ENCODE measurements at regions not wholly inside any gene's neighbourhood (a gene's known extent, or its start where the extent isn't known, plus 50 kb on each side); places are given as distances from the start of the nearest gene placed in this dataset.

DNA sequence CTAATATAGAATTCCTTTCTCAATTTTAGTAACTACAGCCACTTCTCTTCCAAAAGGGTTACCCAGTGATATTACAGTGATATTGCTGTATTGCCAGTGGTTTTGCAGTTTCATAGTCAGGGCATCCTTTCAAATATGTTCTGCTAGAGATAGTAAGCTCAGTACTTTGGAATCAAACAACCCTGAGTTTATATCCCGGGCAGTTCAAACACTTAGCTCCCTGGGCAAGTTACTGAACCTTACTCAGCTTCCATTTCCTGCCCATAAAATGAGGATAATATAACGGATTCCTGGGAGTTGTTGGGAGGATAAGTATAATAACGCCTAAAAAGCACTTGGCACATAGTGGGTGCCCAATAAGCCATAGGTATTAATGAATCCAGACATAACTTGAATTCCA lies 212.6 kb upstream of the PARD3B start:
- no peak for DNase-seq

DNA sequence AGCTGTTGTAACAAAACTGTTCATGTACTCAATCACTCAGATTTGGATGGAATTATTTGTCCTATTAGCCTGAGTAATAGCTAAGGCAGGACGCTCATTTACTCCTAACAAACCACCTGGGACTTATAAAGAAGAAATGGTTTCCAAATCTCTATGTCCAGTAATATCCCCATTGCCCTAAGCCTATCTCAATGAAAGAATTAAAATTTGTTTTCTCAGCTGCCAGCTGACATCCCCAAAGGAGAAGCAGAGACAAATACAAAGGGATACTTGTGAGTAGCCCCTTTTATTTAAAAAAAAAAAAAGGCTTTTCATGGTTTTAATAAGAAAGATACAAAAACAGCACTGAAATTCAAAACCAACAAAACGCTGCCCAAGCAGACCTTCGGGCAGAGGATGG lies 211.4 kb upstream of the PARD3B start:
- DNase-seq: no peak

DNA sequence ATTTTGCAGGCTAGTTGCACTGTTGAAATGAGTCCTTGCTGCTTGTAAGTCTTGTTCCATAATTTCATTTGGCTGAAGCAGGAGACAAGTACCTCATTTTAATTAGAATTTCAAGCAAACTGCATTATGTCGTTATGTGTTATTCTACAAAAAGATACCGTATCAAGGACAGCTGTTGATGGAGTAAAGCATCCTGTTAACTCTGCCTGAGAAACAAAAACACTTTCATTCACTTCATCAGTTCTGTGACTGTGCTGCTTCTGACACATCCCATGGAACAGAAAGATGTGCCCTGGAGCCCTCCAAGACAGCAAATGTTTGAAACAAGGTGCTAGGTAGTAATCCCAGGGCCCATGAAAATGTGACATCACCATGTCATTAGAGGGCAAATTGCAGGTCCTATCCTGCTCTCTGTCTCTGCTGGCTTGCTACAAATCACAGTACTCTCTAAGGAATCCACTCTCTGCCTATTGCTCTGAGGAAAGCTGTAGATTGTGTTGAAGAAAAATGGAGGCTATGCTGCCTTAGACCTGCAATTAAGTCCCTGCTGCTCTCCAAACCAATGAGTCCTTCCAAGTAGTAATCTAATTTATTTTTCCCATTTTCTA lies 209.7 kb upstream of the PARD3B start:
- DNase-seq: no peak

DNA sequence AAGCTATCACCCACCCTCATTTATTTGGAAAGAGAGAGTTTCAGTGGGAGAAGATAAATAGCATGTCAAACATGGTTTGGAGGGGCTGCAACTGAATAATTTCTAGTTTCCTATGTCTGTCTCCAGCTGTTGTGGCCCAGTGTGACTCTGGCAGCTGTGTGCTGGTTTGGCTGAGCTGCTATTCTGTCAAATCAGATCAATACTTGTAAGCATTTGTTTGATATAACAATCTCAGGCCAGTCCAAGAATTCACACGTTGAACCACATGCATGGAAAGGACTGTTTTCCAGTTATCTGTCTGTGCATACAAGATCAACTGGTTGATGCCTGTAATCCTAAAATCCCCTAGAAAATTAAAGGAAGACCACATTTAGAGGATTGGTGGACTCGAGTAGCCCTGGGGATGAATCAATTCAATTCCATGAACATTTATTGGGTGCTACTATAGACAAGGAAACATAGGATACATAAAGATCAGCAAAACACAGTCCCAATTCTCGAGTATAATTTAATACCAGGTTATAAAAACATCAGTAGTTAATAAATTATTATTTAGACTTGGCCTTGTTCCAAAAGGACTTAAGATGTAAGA lies 209.0 kb upstream of the PARD3B start:
- no peak for DNase-seq

DNA sequence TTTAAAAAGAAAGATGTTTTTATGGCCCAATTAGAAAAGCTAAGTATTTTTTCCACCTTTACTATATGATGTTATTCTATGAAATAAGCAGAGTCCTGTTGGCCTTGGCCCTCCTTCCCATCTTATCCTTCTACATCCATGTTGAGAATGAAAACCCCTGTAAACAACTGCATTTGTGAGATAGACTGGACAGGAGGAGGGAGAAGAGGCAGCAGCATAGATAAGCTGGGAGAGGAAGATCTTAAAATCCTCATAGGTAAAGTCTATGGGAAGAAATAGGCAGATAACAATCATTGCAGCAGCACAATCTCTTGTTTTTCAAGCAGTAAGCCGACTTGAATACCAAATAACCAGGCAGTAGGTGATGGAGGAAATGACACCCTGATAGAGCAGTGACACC lies 207.6 kb upstream of the PARD3B start:
- no peak for DNase-seq

DNA sequence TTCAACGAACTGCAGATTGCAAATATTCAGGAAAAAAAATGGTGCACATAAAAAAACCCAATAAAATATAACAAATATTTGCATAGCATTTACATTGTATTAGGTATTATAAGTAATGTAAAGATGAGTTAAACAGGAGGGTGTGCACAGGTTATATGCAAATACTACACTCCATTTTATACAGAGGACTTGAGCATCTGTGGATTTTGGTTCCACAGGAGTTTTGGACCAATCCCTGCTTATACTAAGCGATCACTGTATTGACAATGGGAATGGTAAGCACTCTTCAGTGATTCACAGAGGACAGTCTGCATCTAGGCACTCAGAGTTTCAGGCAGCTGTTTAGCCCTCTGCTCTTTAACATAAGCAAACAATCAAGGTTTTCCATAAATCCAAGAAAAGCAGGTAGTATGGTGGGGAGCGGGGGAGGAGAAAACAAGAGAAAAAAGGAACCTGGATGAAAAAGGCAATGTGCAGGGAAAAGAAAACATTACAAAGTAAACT lies 206.0 kb upstream of the PARD3B start:
- DNase-seq: no peak

DNA sequence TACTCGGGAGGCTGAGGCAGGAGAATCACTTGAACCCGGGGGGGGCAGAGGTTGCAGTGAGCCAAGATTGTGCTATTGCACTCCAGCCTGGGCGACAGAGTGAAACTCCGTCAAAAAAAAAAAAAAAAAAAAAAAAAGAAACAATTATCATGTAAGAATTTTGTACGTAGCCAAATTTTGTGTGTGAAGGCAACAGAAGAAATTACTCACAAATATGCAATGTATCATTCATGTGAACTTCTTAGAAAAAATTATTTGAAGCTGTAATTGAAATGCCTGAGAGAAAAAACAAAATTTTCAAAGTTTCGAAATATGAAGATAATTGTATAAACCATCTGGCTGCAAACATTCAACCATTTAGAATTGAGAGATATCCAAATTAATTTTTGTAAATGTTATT lies 204.8 kb upstream of the PARD3B start:
- no peak for DNase-seq

DNA sequence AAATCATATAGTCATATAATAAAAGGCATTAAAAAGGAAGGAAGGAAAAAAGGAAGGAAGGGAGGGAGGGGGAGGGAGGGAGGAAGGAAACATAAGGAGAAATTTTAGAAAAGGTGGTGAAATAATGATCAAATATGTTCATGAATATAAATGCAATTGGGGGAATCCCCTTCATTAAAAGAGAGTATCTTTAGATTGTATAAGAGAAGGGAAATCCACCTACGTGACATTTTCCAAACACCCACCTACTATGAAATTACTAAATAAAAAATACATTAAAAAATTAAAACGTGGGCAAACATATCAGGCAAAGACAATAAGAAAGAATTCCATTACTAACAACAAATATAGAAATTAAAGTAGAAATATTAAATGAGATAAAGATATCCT lies 203.4 kb upstream of the PARD3B start:
- no peak for DNase-seq

DNA sequence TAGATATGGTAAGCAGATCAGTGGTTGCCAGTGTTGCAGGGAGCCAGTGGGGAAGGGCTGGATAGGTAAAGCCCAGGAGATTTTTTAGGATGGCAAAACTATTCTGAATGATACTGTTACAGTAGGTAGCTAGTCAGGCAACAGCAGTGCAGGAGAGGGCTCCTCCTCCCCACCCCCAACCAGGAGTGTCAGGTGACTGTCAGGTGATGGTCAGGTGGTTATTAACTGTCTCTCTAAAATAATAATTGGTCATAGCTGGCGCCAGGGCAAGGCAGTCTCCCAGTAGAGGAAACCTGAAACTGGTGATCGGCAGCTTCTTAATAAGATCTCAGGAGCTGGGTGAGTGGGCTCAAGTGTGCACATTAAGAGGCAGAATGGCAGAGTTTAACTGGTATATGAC lies 201.6 kb upstream of the PARD3B start:
- DNase-seq: no peak

DNA sequence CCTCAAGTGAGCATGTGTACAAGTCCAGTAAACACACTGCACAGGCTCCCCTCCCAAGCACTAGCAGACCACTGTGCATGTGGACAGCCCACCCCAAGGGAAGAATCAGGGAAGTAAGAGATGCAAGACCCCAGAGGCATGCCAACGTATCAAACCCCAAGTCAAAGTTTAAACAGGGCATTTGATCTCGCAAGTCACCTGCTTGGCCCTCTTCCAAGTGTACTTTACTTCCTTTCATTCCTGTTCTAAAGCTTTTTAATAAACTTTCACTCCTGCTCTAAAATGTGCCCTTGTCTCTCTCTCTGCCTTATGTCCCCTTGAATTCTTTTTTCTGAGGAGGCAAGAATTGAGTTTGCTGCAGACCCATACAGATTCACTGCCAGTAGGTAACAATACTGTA lies 201.2 kb upstream of the PARD3B start:
- DNase-seq: no peak

DNA sequence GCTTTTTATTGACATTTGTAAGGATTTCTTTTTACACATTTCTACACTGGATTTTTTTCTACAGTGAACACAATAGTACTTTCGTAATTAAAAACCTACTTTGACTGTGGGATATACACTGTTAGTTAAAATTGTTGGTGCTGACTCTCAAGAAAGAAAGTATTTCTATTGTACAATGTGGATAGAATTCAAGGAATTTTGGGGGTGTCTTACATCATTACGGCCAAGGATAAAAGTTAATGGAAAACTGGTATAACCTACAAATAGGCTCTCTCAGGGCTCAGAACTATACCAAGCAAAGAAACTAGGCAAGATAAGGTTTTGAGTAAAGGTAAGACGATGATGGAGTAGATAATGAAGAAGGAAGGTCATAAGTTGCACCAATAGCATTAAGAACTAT lies 198.4 kb upstream of the PARD3B start:
- no peak for DNase-seq

DNA sequence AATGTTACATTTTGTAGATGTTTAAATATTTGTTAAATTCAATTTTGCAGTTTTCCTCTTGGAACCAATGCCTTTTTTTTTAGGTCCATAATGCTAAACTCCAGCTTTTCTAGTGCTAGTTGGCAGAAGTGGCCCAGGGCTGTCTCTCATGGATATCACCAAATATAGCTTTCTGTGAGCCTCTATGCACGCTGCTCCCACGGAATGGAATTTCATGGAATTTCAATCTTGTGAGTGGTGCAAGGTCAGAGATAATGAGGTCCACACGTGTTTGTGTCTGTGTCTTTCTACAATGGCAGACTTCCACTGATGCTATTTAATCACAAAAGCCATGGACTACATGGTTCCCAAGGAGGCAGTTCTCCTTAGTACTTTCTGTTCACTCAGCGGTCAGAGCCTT lies 191.5 kb upstream of the PARD3B start:
- no peak for DNase-seq

DNA sequence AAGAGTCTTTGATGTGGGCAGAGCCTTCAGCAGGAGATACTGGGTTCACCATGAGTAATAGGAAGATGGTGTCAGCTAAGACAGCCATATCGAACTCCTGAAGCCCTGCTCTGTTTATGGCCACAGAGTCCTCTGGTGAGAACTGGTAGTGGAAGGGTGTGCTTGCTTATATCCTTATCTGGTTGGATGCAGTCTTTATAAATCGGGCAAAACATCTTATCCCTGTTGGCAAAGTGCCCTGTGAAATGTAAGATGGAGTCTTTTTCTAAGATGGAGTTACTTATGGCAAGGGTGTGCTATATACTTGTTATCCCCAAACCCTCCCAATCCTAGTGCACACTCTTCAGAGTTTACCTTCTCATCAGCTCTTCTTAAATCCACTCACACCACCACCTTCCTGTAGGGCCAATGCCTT lies 190.8 kb upstream of the PARD3B start:
- DNase-seq: no peak

DNA sequence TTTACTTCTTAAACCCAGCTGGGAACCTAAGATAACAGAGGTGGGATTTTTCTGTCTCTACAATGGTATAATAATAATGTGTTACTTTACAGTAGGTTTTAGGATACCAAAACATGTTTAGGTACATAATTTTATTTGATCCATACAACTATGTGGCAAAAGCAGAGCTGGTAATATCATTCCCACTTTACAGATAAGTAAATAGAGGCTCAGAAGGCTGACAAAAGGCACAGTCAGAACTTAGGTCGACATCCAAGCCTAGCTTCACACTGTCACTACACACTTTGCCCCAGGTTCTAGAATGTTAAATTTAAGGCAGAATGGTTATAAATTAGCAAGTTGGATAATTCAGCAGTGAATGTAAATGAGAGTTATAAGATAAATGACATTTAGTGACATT lies 189.6 kb upstream of the PARD3B start:
- DNase-seq: no peak

DNA sequence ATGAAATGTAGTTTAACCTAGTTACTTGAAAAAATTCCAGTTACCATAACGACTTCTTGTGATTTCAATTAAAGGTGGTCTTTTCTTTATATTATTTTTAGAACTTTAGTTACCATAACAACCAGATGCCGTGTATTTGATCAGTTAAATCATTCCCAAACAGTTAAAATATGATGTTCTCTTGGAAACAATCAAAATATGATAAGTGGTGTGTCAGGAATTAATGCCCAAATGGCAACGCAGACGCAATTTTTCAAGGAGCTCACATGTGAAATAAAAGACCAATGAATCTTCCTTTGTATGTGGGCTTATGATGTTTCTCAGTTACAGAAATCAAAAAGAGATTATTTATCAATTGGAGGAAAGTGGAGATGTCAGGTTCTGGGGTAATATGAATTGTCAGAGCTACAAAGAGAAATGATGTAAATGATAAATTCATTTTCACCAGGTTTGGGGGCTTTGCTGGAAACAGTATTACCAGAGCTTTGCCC lies 189.1 kb upstream of the PARD3B start:
- no peak for DNase-seq

DNA sequence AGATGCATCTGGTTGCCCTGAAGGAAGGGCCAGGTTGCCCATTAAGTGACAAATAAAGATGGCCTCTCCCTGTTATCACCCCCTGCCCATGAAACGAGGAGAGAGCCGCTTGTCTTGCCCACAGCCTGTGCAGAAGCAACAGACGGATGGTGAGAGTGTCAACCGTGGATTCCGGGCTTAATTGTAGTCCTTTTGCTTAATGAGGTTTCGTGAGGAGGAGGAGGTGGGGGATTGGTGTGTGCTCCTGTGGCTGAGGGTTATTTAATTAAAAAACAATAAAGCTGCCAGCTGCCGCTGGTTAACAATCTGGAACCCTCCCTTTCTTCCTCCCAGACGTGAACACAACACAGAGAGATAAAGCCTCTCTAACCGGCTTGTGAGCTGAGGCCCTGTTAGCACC lies 188.0 kb upstream of the PARD3B start:
- no peak for DNase-seq

DNA sequence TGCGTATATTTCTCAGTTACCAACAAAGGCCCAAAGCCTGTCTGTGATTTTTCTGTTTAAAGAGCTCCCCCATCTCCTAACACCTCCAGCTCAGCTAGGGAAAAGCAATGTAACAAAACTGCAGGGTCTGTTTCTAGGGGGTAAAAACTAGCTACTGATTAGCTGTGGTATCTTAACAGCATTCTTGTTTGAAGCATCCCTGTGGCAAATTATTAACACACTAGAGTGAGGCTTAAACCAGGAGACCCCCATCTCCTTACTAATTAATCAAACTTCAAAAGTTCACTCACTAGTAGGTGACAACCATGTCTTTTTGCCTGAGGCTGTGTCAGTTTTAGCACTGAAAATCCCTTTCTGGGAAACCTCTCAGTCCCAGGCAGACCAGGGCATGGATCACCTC lies 186.2 kb upstream of the PARD3B start:
- DNase-seq: no peak

DNA sequence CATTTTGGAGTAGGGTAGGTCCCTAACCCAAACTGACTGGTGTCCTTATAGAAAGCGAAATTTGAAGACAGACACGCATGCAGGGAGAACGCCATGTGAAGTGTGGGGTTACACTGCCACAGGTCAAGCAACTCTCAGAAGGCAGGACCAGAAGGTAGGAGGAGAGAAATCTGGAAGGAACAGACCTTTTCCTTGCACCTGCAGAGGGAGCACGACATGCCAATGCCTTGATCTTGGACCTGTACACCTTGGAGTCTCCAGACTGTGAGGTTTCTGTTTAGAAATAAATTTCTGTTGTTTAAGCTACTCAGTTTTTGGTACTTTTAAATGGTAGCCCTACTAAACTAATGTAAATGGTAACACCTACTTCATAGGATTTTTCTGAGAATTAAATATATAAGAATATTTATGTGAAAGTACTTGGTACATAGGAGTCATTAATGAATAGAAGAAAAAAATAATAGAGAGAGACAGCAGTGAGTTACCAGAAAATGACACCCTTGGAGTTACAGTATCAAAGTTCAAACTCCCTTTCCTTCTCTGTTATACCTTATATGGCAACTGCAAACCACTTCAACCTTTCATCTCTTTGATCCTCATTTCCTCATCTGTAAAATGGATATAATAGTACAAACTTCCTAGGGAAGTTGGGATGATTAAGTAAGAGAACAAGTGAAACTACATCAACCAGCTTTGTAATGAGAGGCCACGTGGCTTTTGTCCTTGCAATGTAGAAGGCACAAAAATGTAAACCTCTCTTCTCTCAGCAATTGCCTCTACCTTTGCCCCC lies 184.9 kb upstream of the PARD3B start:
- DNase-seq: no peak

DNA sequence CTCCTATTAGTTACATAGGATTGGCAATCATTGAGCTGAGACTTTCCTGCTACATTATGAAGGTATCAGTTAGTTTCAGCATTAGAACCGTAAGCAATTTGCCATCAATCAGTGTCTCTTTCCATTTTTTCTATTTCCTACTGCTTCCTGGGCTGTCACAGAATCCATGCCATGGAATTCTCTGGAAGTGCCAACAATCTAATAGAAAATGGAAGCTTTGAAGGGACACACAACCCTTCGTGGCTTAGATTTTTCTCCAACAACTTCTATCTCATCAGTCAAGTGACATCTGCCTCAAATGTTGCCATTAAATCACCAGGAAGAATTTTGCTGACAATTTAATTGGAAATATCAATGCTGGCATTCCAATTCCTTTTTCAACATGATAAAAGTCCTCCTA lies 183.5 kb upstream of the PARD3B start:
- no peak for DNase-seq

DNA sequence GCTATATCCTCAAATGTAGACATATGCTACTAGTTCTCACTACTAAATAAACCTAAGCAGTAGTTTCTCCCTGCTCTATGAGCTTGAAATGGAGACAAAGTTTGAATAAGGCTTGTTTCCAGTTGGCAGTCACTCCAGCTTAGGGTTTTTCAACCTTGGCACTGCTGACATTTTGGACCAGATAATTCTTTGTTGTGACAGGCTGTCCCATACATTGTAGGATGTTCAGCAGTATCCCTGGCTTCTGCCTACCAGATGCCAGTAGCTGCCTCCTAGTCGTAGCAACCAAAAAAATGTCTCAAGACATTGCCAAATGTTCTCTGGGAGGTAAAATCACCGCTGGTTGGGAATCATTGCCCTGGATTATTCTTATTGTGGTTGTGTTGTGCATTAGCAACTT lies 182.7 kb upstream of the PARD3B start:
- no peak for DNase-seq

DNA sequence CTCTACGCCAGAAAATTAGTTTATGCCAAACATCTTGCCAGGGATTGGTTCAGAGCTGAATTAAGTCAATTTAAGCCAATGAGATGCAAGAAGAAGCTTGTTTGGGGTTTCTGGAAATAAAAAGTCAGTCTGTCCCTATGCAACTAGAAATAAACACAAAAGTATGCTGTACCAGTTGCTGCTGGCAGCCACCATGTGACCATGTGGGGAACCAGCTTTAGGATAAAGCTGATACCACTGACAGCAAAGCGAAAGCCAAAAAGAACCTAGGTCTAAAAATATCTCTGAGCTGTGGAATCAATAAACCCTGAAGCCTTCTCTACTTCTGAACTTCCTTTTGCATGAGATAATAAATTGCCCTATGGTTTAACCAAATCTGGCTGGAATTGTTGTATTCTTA lies 181.8 kb upstream of the PARD3B start:
- DNase-seq: no peak

DNA sequence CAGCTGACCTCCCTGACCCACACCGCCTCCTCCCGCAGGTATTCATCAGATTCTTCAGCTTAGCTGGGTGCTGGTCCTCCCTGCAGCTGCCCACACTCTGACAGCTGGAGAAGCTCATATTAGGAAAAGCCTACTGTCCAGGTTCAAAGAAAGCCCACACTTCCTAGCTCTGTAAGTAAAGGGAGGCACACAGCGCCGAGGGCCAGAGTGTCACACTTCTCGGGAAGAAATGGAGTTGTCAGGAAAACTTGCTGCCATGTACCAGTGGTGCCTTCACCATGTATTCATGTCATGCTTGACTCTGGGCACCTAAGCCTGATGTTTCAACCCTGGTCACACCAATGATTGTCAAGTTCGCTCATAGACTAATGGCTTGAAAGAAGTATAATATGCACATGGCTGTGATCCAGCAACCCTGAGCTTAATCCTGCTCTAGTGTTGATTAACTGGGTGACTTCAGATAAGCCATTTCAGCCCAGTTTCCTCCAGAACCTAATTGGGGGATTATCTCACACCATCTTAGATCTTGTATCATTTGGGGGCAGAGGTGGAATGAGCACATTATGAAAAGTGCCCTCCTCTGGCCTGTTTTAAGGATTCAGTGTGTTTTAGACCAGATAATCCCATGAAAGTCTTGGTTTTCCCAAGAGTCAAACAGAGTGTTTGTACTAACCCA lies 180.3 kb upstream of the PARD3B start:
- DNase-seq: no peak

DNA sequence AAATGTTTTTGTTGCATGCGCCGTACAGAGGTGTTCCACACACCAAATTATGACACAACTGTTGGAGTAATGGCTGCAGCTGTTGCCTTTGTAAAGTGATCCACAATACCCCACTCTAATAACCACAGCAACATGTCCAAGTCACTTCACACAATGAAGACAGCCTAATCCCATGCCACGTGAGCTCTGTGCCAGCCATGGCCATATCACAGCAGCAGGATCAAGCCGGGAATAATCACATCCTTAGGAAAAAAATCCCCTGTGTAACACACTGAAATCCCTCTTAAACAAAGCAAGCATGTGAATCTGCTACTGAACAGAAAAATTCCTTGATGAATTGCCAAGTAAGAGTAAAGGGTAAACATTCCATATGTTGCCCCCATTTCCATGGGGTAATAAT lies 179.5 kb upstream of the PARD3B start:
- no peak for DNase-seq

DNA sequence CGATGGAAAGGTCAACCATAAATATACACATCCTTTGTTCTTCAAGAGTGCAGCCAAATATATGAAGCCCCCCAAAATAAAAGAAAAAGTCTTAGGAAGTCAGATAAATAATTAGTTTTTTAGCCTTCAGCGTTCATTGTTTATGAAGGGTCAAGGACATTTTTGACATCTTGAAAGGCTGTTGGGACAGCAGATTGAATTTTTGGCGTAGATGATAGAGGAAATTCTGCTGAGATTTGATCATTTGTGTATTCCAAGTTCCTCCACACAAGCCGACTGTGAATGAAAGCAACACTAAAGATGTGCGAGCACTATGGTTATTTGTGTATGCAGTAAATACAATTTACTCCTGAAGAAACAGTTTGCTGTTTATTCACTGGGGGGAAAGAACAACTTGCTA lies 177.8 kb upstream of the PARD3B start:
- no peak for DNase-seq
